ENCODE measurements at regions not wholly inside any gene's neighbourhood (a gene's known extent, or its start where the extent isn't known, plus 50 kb on each side); places are given as distances from the start of the nearest gene placed in this dataset.

DNA sequence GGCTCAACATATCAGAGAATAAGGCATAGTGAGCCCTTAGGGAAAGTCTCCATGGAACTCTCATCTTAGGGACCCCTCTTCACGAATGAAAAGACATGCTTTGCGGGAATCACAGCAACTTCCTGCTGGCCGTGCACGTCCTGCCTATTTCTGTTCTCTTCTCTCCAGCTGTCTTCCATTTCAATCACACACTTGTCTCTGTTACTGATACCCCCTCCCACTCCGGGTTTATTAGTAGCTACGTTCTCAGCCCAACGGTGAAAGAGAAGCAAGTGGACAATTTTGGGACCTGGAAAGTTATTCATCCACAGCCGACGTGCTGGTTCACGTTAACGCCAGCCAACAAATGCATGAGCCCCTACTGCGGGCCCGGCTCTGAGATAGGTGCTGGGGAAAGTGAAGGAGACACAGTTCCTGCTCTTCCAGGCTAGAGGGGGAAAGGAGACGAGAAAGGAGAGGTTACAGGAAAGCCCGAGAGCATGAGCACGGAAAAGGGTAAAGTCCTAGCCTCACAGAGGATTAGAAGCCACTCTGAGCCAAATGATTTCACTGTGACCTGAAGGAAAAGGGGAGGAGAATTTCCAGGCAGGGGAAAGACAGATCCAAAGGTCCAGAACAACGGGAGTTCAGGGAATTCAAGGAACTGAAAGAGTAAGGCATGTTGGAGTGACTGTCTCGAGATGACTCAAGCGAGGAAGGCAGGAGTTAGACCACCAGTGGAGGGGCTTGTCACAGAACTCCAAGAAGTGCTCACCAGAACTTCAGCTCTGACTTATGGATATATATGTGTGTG lies 81.8 kb upstream of the CLDN10 start:
- H3K27ac Mint-ChIP-seq (ENCODE audit: unreplicated experiment), result no peak overlapping the region
- peaks cover 2% of the 10 kb centered on the region for H3K9me3 Mint-ChIP-seq (ENCODE audit: unreplicated experiment)
- Histone ChIP-seq H2AFZ (ENCODE audit: low read depth, low read length) (no peak overlapping the region), H3K9me3 (ENCODE audit: insufficient read depth, low read depth, low read length) (no peaks in the 10 kb centered on the region), H3K27me3 (ENCODE audit: insufficient read depth, low read length) (no peaks in the 10 kb centered on the region), H4K20me1 (ENCODE audit: insufficient read depth, low read length) (no peaks in the 10 kb centered on the region), H3K79me2 (ENCODE audit: insufficient read depth, low read length) (no peaks in the 10 kb centered on the region), H3K9ac (ENCODE audit: low read length) (no peak overlapping the region), H3K36me3 (ENCODE audit: insufficient read depth, low read length) (no peaks in the 10 kb centered on the region), H3K4me2 (ENCODE audit: low read length) (no peak overlapping the region), H3K4me1 (ENCODE audit: insufficient read depth, low read length) (no peaks in the 10 kb centered on the region), H3K4me3 (ENCODE audit: insufficient read depth, low read depth, low read length) (no peak overlapping the region), H3K27ac (ENCODE audit: low read depth, low read length) (no peak overlapping the region)
- TF ChIP-seq, protein P1, sequence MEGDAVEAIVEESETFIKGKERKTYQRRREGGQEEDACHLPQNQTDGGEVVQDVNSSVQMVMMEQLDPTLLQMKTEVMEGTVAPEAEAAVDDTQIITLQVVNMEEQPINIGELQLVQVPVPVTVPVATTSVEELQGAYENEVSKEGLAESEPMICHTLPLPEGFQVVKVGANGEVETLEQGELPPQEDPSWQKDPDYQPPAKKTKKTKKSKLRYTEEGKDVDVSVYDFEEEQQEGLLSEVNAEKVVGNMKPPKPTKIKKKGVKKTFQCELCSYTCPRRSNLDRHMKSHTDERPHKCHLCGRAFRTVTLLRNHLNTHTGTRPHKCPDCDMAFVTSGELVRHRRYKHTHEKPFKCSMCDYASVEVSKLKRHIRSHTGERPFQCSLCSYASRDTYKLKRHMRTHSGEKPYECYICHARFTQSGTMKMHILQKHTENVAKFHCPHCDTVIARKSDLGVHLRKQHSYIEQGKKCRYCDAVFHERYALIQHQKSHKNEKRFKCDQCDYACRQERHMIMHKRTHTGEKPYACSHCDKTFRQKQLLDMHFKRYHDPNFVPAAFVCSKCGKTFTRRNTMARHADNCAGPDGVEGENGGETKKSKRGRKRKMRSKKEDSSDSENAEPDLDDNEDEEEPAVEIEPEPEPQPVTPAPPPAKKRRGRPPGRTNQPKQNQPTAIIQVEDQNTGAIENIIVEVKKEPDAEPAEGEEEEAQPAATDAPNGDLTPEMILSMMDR (IDR thresholded peaks at IDR 0.05; ENCODE audit: insufficient read depth, low read depth, low read length), result no peak
- TF ChIP-seq EZH2 (IDR thresholded peaks at IDR 0.05; ENCODE audit: insufficient read depth, low read length), result no peak
- no peak for DNase-seq (ENCODE audit: low read depth)
- FAIRE-seq, result no peak
- H3K36me3 Mint-ChIP-seq (ENCODE audit: low read depth, unreplicated experiment), result no peaks in the 10 kb centered on the region
- H3K4me1 Mint-ChIP-seq (ENCODE audit: low read depth, unreplicated experiment), result no peaks in the 10 kb centered on the region
- H3K4me3 Mint-ChIP-seq (ENCODE audit: unreplicated experiment), result no peak overlapping the region
- H3K27me3 Mint-ChIP-seq (ENCODE audit: low read depth, unreplicated experiment), result peaks cover 9% of the 10 kb centered on the region

DNA sequence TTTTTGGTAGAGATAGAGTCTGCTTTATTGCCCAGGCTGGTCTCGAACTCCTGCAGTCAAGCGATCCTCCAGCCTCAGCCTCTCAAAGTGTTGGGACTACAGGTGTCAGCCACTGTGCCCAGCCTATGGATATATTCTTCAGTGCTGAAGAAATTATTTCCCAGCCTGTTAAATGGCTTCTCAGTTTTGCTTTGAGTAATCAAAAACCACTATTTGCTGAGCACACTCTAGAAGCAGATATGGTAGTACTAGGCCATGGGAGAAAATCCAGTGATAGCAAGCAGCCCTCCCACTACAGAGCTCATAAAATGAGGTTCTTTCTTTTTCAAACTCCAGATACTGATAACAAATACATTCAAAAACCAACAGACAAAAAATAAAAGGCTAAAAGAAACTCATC lies 80.6 kb upstream of the CLDN10 start:
- peaks cover 2% of the 10 kb centered on the region for H3K9me3 Mint-ChIP-seq (ENCODE audit: unreplicated experiment)
- H3K27ac ChIP-seq (ENCODE audit: low read depth, low read length), result no peak overlapping the region
- no peaks in the 10 kb centered on the region for H3K9me3 ChIP-seq (ENCODE audit: insufficient read depth, low read depth, low read length)
- no peak overlapping the region for H3K4me2 ChIP-seq (ENCODE audit: low read length)
- no peaks in the 10 kb centered on the region for H3K4me1 Mint-ChIP-seq (ENCODE audit: low read depth, unreplicated experiment)
- DNase-seq (ENCODE audit: low read depth) (no peak), FAIRE-seq (no peak)
- no peak overlapping the region for H3K4me3 ChIP-seq (ENCODE audit: insufficient read depth, low read depth, low read length)
- H2AFZ ChIP-seq (ENCODE audit: low read depth, low read length), result no peak overlapping the region
- H4K20me1 ChIP-seq (ENCODE audit: insufficient read depth, low read length), result no peaks in the 10 kb centered on the region
- H3K4me3 Mint-ChIP-seq (ENCODE audit: unreplicated experiment), result no peak overlapping the region
- no peak overlapping the region for H3K27ac Mint-ChIP-seq (ENCODE audit: unreplicated experiment)
- H3K4me1 ChIP-seq (ENCODE audit: insufficient read depth, low read length), result no peaks in the 10 kb centered on the region
- H3K36me3 Mint-ChIP-seq (ENCODE audit: low read depth, unreplicated experiment), result no peaks in the 10 kb centered on the region
- no peaks in the 10 kb centered on the region for H3K79me2 ChIP-seq (ENCODE audit: insufficient read depth, low read length)
- TF ChIP-seq, protein P1 (IDR thresholded peaks at IDR 0.05; ENCODE audit: insufficient read depth, low read depth, low read length), result no peak
- no peak for TF ChIP-seq EZH2 (IDR thresholded peaks at IDR 0.05; ENCODE audit: insufficient read depth, low read length)
- no peak overlapping the region for H3K9ac ChIP-seq (ENCODE audit: low read length)
- peaks cover 19% of the 10 kb centered on the region for H3K27me3 Mint-ChIP-seq (ENCODE audit: low read depth, unreplicated experiment)
- peaks cover 1% of the 10 kb centered on the region for H3K27me3 ChIP-seq (ENCODE audit: insufficient read depth, low read length)
- H3K36me3 ChIP-seq (ENCODE audit: insufficient read depth, low read length), result no peaks in the 10 kb centered on the region

DNA sequence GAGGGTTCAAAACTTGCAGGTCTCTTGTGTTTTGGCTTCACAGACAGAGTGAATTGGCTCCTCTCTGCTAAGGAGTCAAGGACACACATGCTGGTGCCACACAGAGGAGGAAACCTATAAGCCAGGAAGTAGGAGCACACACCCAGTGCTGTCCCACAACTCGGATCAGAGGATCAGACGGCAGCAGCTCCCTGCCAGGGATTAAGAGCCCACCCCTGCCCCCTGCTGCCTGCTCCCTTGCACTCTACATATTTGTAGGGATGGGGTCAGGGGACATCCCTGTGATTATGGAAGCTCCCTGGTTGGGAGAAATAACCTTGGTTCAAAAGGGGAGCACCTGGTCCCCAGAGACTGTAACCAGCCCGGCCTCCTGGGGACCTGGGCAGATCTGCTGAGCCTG lies 77.5 kb upstream of the CLDN10 start:
- FAIRE-seq, result no peak
- H3K27ac Mint-ChIP-seq (ENCODE audit: unreplicated experiment), result no peak overlapping the region
- no peaks in the 10 kb centered on the region for H3K36me3 ChIP-seq (ENCODE audit: insufficient read depth, low read length)

More for the DNA sequence above, 77.5 kb upstream of the CLDN10 start:
- Histone ChIP-seq H3K9me3 (ENCODE audit: insufficient read depth, low read depth, low read length) (no peaks in the 10 kb centered on the region), H3K4me2 (ENCODE audit: low read length) (no peak overlapping the region), H3K79me2 (ENCODE audit: insufficient read depth, low read length) (no peaks in the 10 kb centered on the region), H3K27me3 (ENCODE audit: insufficient read depth, low read length) (peaks cover 7% of the 10 kb centered on the region), H3K27ac (ENCODE audit: low read depth, low read length) (no peak overlapping the region), H4K20me1 (ENCODE audit: insufficient read depth, low read length) (no peaks in the 10 kb centered on the region), H3K9ac (ENCODE audit: low read length) (no peak overlapping the region), H3K4me1 (ENCODE audit: insufficient read depth, low read length) (no peaks in the 10 kb centered on the region), H2AFZ (ENCODE audit: low read depth, low read length) (no peak overlapping the region), H3K4me3 (ENCODE audit: insufficient read depth, low read depth, low read length) (no peak overlapping the region)
- TF ChIP-seq EZH2 (IDR thresholded peaks at IDR 0.05; ENCODE audit: insufficient read depth, low read length), result no peak
- TF ChIP-seq, protein P1 (IDR thresholded peaks at IDR 0.05; ENCODE audit: insufficient read depth, low read depth, low read length), result no peak
- Mint-ChIP-seq H3K4me3 (ENCODE audit: unreplicated experiment) (no peak overlapping the region), H3K9me3 (ENCODE audit: unreplicated experiment) (peaks cover 2% of the 10 kb centered on the region), H3K27me3 (ENCODE audit: low read depth, unreplicated experiment) (peaks cover 29% of the 10 kb centered on the region), H3K36me3 (ENCODE audit: low read depth, unreplicated experiment) (no peaks in the 10 kb centered on the region), H3K4me1 (ENCODE audit: low read depth, unreplicated experiment) (no peaks in the 10 kb centered on the region)
- no peak for DNase-seq (ENCODE audit: low read depth)
